GM11168 (cell line): ENCODE measurements at regions not wholly inside any gene's neighbourhood (a gene's known extent, or its start where the extent isn't known, plus 50 kb on each side); places are given as distances from the start of the nearest gene placed in this dataset.

Source experiments
- in situ Hi-C: fragments of 300-500 bp; cut with MboI; formaldehyde crosslinking; loops from one replicate; pipeline ENCODE4 v1.12.0; 2022; ENCODE audit warnings: low sequenced_read_pairs; ENCODE audit not compliant: unreplicated experiment

- in situ Hi-C loops, result no loop called here
Observed at GRCh38 chr2:136209561-136210454, 91.9 kb upstream of the CXCR4 start.

GRCh38 chr2:136208682-136209420 lies 90.9 kb upstream of the CXCR4 start:
- in situ Hi-C loops, result no loop called here

- in situ Hi-C loops, result no loop called here
Observed at GRCh38 chr2:136207665-136208064, 89.7 kb upstream of the CXCR4 start.

GRCh38 chr2:136207030-136207623 lies 89.2 kb upstream of the CXCR4 start:
- in situ Hi-C loops, result no loop called here

- in situ Hi-C loops, result no loop called here
Observed at GRCh38 chr2:136206613-136207012, 88.7 kb upstream of the CXCR4 start.

GRCh38 chr2:136205615-136206014 lies 87.7 kb upstream of the CXCR4 start:
- in situ Hi-C loops, result no loop called here

- in situ Hi-C loops, result no loop called here
Observed at GRCh38 chr2:136204971-136205370, 87.0 kb upstream of the CXCR4 start.

- in situ Hi-C loops, result no loop called here
Observed at GRCh38 chr2:136195226-136195625, 77.3 kb upstream of the CXCR4 start.

GRCh38 chr2:136191041-136191440 lies 73.1 kb upstream of the CXCR4 start:
- in situ Hi-C loops, result no loop called here

GRCh38 chr2:136189221-136189782 lies 71.4 kb upstream of the CXCR4 start:
- in situ Hi-C loops, result no loop called here

- in situ Hi-C loops, result no loop called here
Observed at GRCh38 chr2:136188086-136188485, 70.1 kb upstream of the CXCR4 start.

GRCh38 chr2:136185981-136186776 lies 68.2 kb upstream of the CXCR4 start:
- in situ Hi-C loops, result no loop called here

- in situ Hi-C loops, result no loop called here
Observed at GRCh38 chr2:136183097-136183496, 65.1 kb upstream of the CXCR4 start.

- in situ Hi-C loops, result no loop called here
Observed at GRCh38 chr2:136182315-136182714, 64.4 kb upstream of the CXCR4 start.

GRCh38 chr2:136179602-136179975 lies 61.6 kb upstream of the CXCR4 start:
- in situ Hi-C loops, result no loop called here

GRCh38 chr2:136178941-136179601 lies 61.1 kb upstream of the CXCR4 start:
- in situ Hi-C loops, result no loop called here

GRCh38 chr2:136175868-136176267 lies 57.9 kb upstream of the CXCR4 start:
- in situ Hi-C loops, result no loop called here

GRCh38 chr2:136175466-136175865 lies 57.5 kb upstream of the CXCR4 start:
- in situ Hi-C loops, result no loop called here

GRCh38 chr2:136173126-136173525 lies 55.2 kb upstream of the CXCR4 start:
- in situ Hi-C loops, result no loop called here

- in situ Hi-C loops, result no loop called here
Observed at GRCh38 chr2:136171223-136171622, 53.3 kb upstream of the CXCR4 start.
